ENCODE measurements at regions not wholly inside any gene's neighbourhood (a gene's known extent, or its start where the extent isn't known, plus 50 kb on each side); places are given as distances from the start of the nearest gene placed in this dataset.

GRCh38 chr14:95611293-95611880, 74.8 kb upstream of the TCL1B start:
- TF ChIP-seq ZNF274 (IDR thresholded peaks at IDR 0.05; ENCODE audit: low read depth, low read length) (no peak), YY1 (IDR thresholded peaks at IDR 0.05; ENCODE audit: insufficient read depth, insufficient read length) (no peak)

All from NT2/D1 (cell line).